Ishikawa (cell line): ENCODE measurements at regions not wholly inside any gene's neighbourhood (a gene's known extent, or its start where the extent isn't known, plus 50 kb on each side); places are given as distances from the start of the nearest gene placed in this dataset.

Experiments
- CEBPB ChIP-seq: IDR thresholded peaks from 2 replicates; pipeline ENCODE4 v1.6.1; 2012
- CREB1 ChIP-seq: IDR thresholded peaks from 2 replicates; pipeline ENCODE4 v1.6.1; 2012; ENCODE audit warnings: low read depth
- EP300 ChIP-seq: IDR thresholded peaks from 2 replicates; pipeline ENCODE4 v1.6.1; 2012; ENCODE audit warnings: borderline replicate concordance
- FOXM1 ChIP-seq: IDR thresholded peaks from 2 replicates; pipeline ENCODE4 v1.6.1; 2012; ENCODE audit warnings: low read depth, borderline replicate concordance
- RAD21 ChIP-seq: IDR thresholded peaks from 2 replicates; pipeline ENCODE4 v1.6.1; 2012; ENCODE audit warnings: low read depth
- TAF1 ChIP-seq: IDR thresholded peaks from 2 replicates; pipeline ENCODE4 v1.6.1; 2012; ENCODE audit warnings: low read depth, mild to moderate bottlenecking
- TCF12 ChIP-seq: IDR thresholded peaks from 2 replicates; pipeline ENCODE4 v1.6.1; 2012; ENCODE audit warnings: low read depth
- YY1 ChIP-seq: IDR thresholded peaks from 2 replicates; pipeline ENCODE4 v1.6.1; 2012; ENCODE audit warnings: low read depth
- TF ChIP-seq, protein P1 (sequence below): IDR thresholded peaks from 2 replicates; pipeline ENCODE4 v1.6.1; 2012; ENCODE audit warnings: low read depth, mild to moderate bottlenecking
- TF ChIP-seq, protein P2 (sequence below): IDR thresholded peaks from 2 replicates; pipeline ENCODE4 v1.6.1; 2012

DNA sequence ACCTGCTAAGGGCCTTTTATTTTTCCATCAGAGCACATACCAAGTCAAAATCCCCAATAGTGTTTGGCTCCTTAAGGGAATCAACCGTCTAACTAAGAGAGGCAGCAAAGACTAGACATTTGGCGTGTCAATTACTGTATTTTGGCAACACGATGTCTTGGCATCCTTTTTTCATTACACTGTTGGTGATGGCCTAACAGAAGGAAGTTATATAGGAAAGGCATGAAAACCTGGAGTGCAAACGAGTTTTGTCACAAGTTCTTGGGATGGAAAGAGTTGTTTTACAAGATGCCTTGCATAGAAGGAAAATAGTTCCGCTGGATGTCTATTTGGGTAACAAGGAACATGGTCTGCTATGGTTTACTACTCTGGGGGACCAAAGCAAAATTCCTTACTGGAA lies 119.2 kb upstream of the TTC29 start:
- TF ChIP-seq TAF1, result no peak
- no peak for TF ChIP-seq CREB1
- no peak for TF ChIP-seq EP300
- no peak for TF ChIP-seq TCF12
- TF ChIP-seq, protein P1, sequence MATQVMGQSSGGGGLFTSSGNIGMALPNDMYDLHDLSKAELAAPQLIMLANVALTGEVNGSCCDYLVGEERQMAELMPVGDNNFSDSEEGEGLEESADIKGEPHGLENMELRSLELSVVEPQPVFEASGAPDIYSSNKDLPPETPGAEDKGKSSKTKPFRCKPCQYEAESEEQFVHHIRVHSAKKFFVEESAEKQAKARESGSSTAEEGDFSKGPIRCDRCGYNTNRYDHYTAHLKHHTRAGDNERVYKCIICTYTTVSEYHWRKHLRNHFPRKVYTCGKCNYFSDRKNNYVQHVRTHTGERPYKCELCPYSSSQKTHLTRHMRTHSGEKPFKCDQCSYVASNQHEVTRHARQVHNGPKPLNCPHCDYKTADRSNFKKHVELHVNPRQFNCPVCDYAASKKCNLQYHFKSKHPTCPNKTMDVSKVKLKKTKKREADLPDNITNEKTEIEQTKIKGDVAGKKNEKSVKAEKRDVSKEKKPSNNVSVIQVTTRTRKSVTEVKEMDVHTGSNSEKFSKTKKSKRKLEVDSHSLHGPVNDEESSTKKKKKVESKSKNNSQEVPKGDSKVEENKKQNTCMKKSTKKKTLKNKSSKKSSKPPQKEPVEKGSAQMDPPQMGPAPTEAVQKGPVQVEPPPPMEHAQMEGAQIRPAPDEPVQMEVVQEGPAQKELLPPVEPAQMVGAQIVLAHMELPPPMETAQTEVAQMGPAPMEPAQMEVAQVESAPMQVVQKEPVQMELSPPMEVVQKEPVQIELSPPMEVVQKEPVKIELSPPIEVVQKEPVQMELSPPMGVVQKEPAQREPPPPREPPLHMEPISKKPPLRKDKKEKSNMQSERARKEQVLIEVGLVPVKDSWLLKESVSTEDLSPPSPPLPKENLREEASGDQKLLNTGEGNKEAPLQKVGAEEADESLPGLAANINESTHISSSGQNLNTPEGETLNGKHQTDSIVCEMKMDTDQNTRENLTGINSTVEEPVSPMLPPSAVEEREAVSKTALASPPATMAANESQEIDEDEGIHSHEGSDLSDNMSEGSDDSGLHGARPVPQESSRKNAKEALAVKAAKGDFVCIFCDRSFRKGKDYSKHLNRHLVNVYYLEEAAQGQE, result no peak
- TF ChIP-seq, protein P2, sequence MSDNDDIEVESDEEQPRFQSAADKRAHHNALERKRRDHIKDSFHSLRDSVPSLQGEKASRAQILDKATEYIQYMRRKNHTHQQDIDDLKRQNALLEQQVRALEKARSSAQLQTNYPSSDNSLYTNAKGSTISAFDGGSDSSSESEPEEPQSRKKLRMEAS, result no peak
- TF ChIP-seq RAD21, result no peak
- no peak for TF ChIP-seq YY1
- TF ChIP-seq CEBPB, result no peak
- TF ChIP-seq FOXM1, result no peak
